GM21360 (cell line): ENCODE measurements at regions not wholly inside any gene's neighbourhood (a gene's known extent, or its start where the extent isn't known, plus 50 kb on each side); places are given as distances from the start of the nearest gene placed in this dataset.
"Not testable (repeated sequence)": the region's sequence is repeated elsewhere in the genome, so short reads cannot be mapped to it uniquely, and the experiment has no call there.

Experiments used
- ATAC-seq: cut with Tn5 transposase; IDR thresholded peaks from one replicate; pipeline ENCODE4 v1.9.1; 2021; ENCODE audit warnings: mild to moderate bottlenecking, moderate library complexity; ENCODE audit not compliant: unreplicated experiment

GRCh38 chr2:105506860-105507259 is 108.0 kb upstream of the FHL2 start:
- ATAC-seq, result not testable (repeated sequence)

GRCh38 chr2:105504459-105504858 is 105.6 kb upstream of the FHL2 start:
- no peak for ATAC-seq

GRCh38 chr2:105502625-105503334 is 103.9 kb upstream of the FHL2 start:
- ATAC-seq, result no peak

- ATAC-seq, result no peak
These were observed 99.5 kb upstream of the FHL2 start for GRCh38 chr2:105498281-105498846.

- no peak for ATAC-seq
These were observed 98.2 kb upstream of the FHL2 start for GRCh38 chr2:105497094-105497493.

DNA sequence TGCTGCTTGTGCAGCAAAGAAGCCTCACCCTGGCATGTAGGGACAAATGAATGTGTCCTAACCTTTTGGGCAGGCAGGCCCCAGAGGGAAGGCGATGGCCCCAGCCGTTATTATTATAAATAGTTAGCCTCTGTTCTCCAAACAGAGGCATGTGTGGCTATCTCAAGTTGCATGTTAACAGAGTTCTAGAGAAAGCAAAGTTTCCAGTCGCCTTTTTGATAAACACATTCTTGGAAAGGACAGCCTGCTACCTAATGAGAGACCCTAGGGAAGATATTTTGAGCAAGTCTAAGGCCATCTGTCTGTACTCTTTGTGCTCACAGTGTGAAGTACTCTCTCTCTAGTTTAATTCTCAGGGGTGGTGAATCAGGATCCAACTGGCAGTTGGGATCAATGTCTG is 97.4 kb upstream of the FHL2 start:
- no peak for ATAC-seq

- ATAC-seq, result no peak
These were observed 96.0 kb upstream of the FHL2 start for GRCh38 chr2:105494683-105495425.

- no peak for ATAC-seq
These were observed 92.1 kb upstream of the FHL2 start for GRCh38 chr2:105490956-105491355.

DNA sequence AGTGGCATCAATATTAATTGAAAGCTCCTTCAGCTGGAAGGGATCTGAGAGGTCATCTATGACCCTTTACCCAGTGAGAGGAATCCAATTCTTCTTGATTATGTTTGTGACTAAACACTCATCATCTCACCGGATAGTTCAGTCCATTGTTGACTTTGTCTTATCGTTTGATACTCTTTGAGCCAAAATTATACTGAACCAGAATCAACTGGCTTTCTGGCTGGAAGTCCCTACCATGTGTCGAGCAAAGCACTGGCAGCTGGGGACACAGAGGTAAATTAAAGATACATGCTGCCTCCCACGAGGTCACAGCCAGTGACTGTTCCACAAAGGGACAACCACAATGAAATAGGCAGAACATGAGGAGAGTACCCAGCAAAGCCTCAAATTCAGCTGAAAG is 91.4 kb upstream of the FHL2 start:
- ATAC-seq, result no peak

DNA sequence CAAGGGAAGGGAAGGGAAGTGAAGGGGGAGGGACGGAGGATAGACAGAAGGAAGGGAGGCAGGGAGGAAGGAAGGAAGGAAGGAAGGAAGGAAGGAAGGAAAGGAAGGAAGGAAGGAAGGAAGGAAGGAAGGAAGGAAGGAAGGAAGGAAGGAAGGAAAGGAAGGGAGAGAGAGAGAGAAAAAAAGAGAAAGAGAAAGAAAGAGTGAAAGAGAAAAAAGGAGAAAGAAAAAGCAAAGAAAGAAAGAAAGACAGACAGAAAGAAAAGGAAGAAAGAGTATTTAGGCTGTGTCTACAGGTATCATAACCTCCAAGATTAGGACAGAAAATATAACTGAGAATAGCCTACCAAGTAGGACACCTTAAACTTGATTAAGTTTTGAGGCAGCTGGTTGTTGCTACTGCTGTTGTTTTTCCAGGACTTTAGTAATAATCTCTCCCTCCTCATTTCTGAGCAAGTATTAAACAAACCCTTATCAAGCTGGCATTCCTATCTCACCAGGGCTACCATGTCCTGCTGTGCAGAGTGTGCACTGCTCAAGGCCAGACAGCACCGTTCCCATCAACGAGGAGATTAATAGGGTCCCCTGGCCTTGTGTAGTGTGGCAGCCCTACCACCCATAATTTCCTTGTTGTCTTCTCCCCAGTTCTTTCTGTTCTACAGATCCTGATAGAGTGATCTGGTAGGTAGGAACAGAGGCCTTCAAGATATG is 90.5 kb upstream of the FHL2 start:
- ATAC-seq, result no peak

DNA sequence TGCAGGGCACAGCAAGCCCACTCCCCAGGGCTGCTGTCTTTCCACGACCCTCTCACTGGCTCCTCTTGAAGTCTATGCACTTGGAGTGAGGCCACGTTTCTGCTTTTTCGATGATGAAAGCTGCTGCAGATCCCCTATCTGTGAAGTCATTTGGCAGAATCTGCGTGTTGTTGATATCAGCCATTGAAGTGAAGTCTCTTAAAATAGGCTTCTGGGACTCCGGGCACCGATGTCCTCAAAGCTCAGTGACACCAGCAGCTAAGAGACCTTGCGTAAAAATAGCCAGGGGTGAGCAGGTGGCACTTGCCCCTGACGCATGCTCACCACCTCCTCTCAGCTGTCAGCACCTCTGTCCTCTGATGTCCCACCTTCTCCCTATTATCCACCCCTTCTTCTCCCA is 89.4 kb upstream of the FHL2 start:
- ATAC-seq, result no peak

DNA sequence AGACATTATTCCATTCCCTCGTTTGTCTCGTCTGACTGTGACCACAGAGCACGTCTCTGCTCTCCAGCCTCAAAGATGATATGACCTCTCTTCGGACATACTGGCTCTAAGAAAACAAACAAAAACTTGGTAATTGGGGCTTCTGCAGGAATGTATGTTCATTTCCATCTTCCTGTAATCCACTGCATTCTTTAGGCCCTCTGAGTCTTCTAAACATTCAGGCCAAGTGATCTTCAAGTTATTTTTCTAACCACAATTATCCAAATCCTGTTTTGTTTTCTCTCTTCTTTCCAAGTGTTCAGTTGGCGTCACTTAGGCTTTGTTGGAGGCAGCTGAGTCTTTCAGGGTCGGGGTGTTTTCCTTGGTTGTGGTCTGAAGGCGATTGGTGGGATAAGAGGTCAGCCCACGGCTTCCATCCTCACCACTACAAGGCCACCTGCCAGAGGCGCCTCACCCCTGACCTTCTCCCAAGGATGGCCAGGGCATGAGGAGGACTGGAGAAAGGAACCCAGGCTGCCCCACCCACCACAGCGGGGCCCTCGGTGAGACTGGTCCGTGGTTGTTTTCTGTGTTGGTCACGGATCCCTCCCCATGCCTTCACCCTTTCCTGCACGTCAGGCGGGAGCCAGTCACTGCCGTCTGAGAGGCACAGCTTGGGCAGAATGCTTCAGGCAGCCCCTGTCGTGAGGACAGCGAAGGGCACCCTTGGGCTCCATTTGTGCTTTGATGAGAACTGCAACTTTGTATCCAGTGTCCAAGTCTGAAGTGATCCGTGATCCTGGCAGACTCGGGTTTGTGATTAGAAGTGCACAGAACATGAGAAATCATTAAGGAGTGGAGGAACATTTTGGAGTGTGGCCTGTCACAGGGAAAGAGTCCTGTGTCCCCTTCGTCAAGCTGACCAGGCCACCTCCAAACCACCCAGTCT is 88.6 kb upstream of the FHL2 start:
- ATAC-seq, result no peak

- no peak for ATAC-seq
These were observed 87.9 kb upstream of the FHL2 start for GRCh38 chr2:105486762-105487141.

DNA sequence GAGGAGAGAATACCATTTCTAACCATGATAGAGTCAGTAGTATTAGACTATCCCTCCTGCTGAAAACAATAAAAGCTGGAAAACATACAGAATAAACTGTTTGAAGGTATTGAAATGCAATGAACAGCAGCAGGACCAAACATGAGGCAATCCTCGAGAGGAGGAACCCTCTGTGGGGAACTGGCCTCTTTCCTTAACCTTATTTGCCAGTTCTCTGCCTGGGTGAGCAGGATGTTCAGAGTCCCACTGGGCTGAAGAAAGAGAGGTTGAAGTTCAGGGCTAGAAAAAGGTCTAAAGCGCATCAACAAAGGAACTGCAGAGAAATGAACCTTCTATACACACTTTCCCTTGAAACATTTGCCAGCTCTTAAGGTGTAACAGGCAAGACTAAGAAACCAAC is 79.8 kb upstream of the FHL2 start:
- ATAC-seq, result no peak

GRCh38 chr2:105477050-105477620 is 78.3 kb upstream of the FHL2 start:
- ATAC-seq, result not testable (repeated sequence)

DNA sequence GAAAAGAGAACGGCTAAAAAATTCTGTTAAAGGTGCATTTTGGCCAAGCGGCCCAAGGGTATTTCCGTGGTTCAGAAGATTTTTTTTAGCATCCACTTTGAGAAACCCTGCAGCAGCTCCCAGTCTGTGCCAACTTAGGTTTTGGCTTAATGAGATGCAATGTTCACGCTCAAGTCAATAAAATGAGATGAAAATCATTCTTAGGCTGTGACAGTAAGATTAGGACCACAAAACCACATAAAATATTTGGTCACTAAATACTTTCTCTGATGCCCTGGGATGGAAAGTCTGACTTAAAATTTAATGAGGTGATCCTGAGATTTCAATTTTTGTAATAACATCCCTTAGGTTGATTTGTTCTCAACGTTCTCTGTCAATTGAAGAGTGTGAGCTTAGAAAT is 74.2 kb upstream of the FHL2 start:
- no peak for ATAC-seq

- no peak for ATAC-seq
These were observed 72.1 kb upstream of the FHL2 start for GRCh38 chr2:105470979-105471378.

DNA sequence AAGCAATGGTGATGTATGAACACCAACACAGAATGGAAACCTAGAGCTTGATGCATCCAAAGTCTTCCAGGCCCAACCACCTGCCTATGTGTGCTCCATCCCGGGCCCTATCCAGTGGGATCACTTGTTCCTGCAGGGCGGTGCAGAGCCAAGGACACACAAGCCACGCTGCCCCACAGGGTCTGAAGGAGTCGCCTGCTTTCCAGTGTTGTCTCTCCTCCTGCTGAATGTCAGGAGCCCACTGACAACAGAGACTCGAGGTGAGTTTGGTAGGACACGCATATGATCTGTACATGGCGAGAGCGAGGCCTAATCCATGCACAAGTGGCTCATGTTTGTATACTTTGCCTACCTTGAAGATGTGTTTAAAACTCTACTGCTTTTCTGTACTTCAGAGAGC is 70.9 kb upstream of the FHL2 start:
- no peak for ATAC-seq

DNA sequence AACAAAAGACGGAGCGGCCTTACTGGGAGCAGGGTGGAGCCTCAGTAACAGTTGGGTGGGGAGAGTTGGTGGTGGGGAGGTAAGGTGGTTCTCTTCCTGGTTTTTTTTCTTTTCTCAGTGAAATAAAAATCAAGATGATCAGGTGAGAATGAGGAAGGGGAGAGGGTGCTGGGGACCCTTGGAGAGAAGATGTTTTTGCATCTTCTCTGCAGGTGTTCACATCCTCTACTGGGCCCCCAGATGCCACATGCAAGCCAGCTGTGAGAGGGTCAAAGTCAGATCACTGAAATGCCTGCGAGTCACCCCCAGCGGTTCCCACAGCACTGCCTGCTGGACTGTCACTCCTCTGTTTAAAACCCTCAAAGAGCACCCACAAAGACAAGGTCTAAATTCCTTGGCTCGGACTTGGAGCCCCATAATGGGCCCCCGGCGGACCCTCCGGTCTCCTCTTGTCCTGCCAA is 69.8 kb upstream of the FHL2 start:
- no peak for ATAC-seq

DNA sequence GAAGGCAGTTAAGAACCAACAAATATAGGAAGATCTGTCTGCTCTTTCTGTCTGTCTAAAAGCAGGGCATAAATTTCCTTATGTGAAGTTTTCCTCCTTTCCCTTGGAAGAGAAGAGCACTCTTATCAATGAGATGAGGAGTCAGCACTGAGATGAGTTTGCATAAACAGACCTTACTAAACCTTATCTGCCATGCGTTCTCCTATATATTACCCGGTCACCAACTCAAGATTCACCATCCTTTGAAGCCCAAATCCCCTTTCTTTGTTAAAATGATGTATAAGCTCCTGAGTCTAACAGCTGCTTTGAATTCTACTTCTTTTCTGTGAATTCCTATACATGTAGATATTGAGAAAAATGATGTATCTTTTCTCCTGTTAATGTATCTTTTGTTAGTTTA is 65.5 kb upstream of the FHL2 start:
- no peak for ATAC-seq
